ENCODE measurements at regions not wholly inside any gene's neighbourhood (a gene's known extent, or its start where the extent isn't known, plus 50 kb on each side); places are given as distances from the start of the nearest gene placed in this dataset.

- TF ChIP-seq CTCF (IDR thresholded peaks at IDR 0.05; ENCODE audit: extremely low read depth, insufficient read depth, missing control alignments), result no peak
- in situ Hi-C loops (cut with MboI; ENCODE audit: low pct_unique_long_range_greater_than_20kb, low sequenced_read_pairs, unreplicated experiment), result no loop called here
- DNase-seq (ENCODE audit: low spot score), result no peak
These were observed 97.7 kb downstream of the TMA16 start for GRCh38 chr4:163592212-163592611.

GRCh38 chr4:163595580-163595979 is 101.1 kb downstream of the TMA16 start:
- TF ChIP-seq CTCF (IDR thresholded peaks at IDR 0.05; ENCODE audit: extremely low read depth, insufficient read depth, missing control alignments), result no peak
- no peak for DNase-seq (ENCODE audit: low spot score)
- in situ Hi-C loops (cut with MboI; ENCODE audit: low pct_unique_long_range_greater_than_20kb, low sequenced_read_pairs, unreplicated experiment), result no loop called here

DNA sequence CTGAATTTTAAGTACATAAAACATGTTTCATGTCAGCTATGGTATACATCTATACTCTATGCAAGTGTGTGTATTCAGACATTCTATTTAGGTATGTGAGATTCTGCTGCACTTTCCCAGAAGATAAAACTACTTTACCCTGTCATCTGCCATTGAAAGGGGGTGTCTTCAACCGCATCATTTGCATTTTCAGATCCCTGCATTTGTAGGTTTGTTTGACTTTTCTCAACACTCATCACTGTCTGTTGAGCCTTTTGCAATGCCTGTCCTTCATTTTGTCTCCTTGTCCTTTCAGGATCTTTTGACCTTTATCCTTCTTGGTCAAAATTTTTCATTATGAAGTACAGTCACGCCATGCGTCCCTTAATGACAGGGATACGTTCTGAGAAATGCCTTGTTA is 103.5 kb downstream of the TMA16 start:
- in situ Hi-C loops (cut with MboI; ENCODE audit: low pct_unique_long_range_greater_than_20kb, low sequenced_read_pairs, unreplicated experiment), result no loop called here
- TF ChIP-seq CTCF (IDR thresholded peaks at IDR 0.05; ENCODE audit: extremely low read depth, insufficient read depth, missing control alignments), result no peak
- DNase-seq (ENCODE audit: low spot score), result no peak

GRCh38 chr4:163598489-163598888 is 104.0 kb downstream of the TMA16 start:
- in situ Hi-C loops (cut with MboI; ENCODE audit: low pct_unique_long_range_greater_than_20kb, low sequenced_read_pairs, unreplicated experiment), result no loop called here
- no peak for DNase-seq (ENCODE audit: low spot score)

GRCh38 chr4:163600727-163601126 is 106.2 kb downstream of the TMA16 start:
- in situ Hi-C loops (cut with MboI; ENCODE audit: low pct_unique_long_range_greater_than_20kb, low sequenced_read_pairs, unreplicated experiment), result no loop called here
- no peak for DNase-seq (ENCODE audit: low spot score)
- no peak for TF ChIP-seq CTCF (IDR thresholded peaks at IDR 0.05; ENCODE audit: extremely low read depth, insufficient read depth, missing control alignments)

More at GRCh38 chr4:163598489-163598888, 104.0 kb downstream of the TMA16 start:
- TF ChIP-seq CTCF (IDR thresholded peaks at IDR 0.05; ENCODE audit: extremely low read depth, insufficient read depth, missing control alignments), result no peak

- in situ Hi-C loops (cut with MboI; ENCODE audit: low pct_unique_long_range_greater_than_20kb, low sequenced_read_pairs, unreplicated experiment), result no loop called here
- no peak for TF ChIP-seq CTCF (IDR thresholded peaks at IDR 0.05; ENCODE audit: extremely low read depth, insufficient read depth, missing control alignments)
- no peak for DNase-seq (ENCODE audit: low spot score)
These were observed 108.8 kb downstream of the TMA16 start for GRCh38 chr4:163603257-163603656.

Measured in GM13977 (cell line).